ENCODE measurements at regions not wholly inside any gene's neighbourhood (a gene's known extent, or its start where the extent isn't known, plus 50 kb on each side); places are given as distances from the start of the nearest gene placed in this dataset.

GRCh38 chr11:11075515-11076171, 217.8 kb upstream of the ZBED5 start:
- H3K36me3 ChIP-seq: no peaks in the 10 kb centered on the region
- H3K9me3 ChIP-seq (replicated peaks): no peaks in the 10 kb centered on the region
- H3K4me1 ChIP-seq: no peaks in the 10 kb centered on the region
- DNase-seq: no peak
- no peak overlapping the region for H3K4me3 ChIP-seq
- H3K27ac ChIP-seq (replicated peaks): no peak overlapping the region
- peaks cover 18% of the 10 kb centered on the region for H3K27me3 ChIP-seq (ENCODE audit: low read depth)
- intact Hi-C loops (cut with micrococcal nuclease): no loop called here
- TF ChIP-seq CTCF (IDR thresholded peaks at IDR 0.05; ENCODE audit: borderline replicate concordance): no peak

- DNase-seq: no peak
- intact Hi-C loops (cut with micrococcal nuclease): no loop called here
- Histone ChIP-seq H3K27ac (replicated peaks) (no peak overlapping the region), H3K4me1 (no peaks in the 10 kb centered on the region), H3K27me3 (ENCODE audit: low read depth) (peaks cover 11% of the 10 kb centered on the region), H3K36me3 (no peaks in the 10 kb centered on the region), H3K4me3 (no peak overlapping the region), H3K9me3 (replicated peaks) (no peaks in the 10 kb centered on the region)
- no peak for TF ChIP-seq CTCF (IDR thresholded peaks at IDR 0.05; ENCODE audit: borderline replicate concordance)
Observed at GRCh38 chr11:11074686-11075335, 217.0 kb upstream of the ZBED5 start.

- no peak for TF ChIP-seq CTCF (IDR thresholded peaks at IDR 0.05; ENCODE audit: borderline replicate concordance)
- intact Hi-C loops (cut with micrococcal nuclease): no loop called here
- Histone ChIP-seq H3K4me1 (no peaks in the 10 kb centered on the region), H3K27ac (replicated peaks) (no peak overlapping the region), H3K4me3 (no peak overlapping the region), H3K36me3 (no peaks in the 10 kb centered on the region), H3K9me3 (replicated peaks) (no peaks in the 10 kb centered on the region), H3K27me3 (ENCODE audit: low read depth) (peaks cover 10% of the 10 kb centered on the region)
- no peak for DNase-seq
Observed at GRCh38 chr11:11073996-11074395, 216.1 kb upstream of the ZBED5 start.

- intact Hi-C loops (cut with micrococcal nuclease): no loop called here
- Histone ChIP-seq H3K4me1 (no peaks in the 10 kb centered on the region), H3K4me3 (no peak overlapping the region), H3K9me3 (replicated peaks) (no peaks in the 10 kb centered on the region), H3K27ac (replicated peaks) (no peak overlapping the region), H3K27me3 (ENCODE audit: low read depth) (peaks cover 1% of the 10 kb centered on the region), H3K36me3 (no peaks in the 10 kb centered on the region)
- no peak for TF ChIP-seq CTCF (IDR thresholded peaks at IDR 0.05; ENCODE audit: borderline replicate concordance)
- DNase-seq: no peak
Observed at GRCh38 chr11:11072067-11072466, 214.2 kb upstream of the ZBED5 start.

GRCh38 chr11:11071486-11071885, 213.6 kb upstream of the ZBED5 start:
- H3K4me3 ChIP-seq: no peak overlapping the region
- no peaks in the 10 kb centered on the region for H3K9me3 ChIP-seq (replicated peaks)
- no peak overlapping the region for H3K27ac ChIP-seq (replicated peaks)
- no peaks in the 10 kb centered on the region for H3K27me3 ChIP-seq (ENCODE audit: low read depth)
- no peaks in the 10 kb centered on the region for H3K4me1 ChIP-seq
- TF ChIP-seq CTCF (IDR thresholded peaks at IDR 0.05; ENCODE audit: borderline replicate concordance): no peak
- intact Hi-C loops (cut with micrococcal nuclease): no loop called here
- no peak for DNase-seq
- H3K36me3 ChIP-seq: no peaks in the 10 kb centered on the region
